Rectal smooth muscle tissue (tissue), 1 donor: ENCODE measurements at regions not wholly inside any gene's neighbourhood (a gene's known extent, or its start where the extent isn't known, plus 50 kb on each side); places are given as distances from the start of the nearest gene placed in this dataset.
"Not testable (repeated sequence)": the region's sequence is repeated elsewhere in the genome, so short reads cannot be mapped to it uniquely, and the experiment has no call there.

Experiments
- H3K27ac ChIP-seq: one replicate; pipeline ENCODE4 v1.7.0; 2013; ENCODE audit warnings: low read depth, low read length, inconsistent platforms
- H3K27me3 ChIP-seq: one replicate; pipeline ENCODE4 v1.7.0; 2013; ENCODE audit warnings: low read length; ENCODE audit not compliant: control insufficient read depth, insufficient read depth
- H3K36me3 ChIP-seq: one replicate; pipeline ENCODE4 v1.7.0; 2013; ENCODE audit warnings: low read length; ENCODE audit not compliant: control insufficient read depth, insufficient read depth
- H3K4me1 ChIP-seq: one replicate; pipeline ENCODE4 v1.7.0; 2013; ENCODE audit warnings: low read length; ENCODE audit not compliant: control insufficient read depth, insufficient read depth
- H3K4me3 ChIP-seq: one replicate; pipeline ENCODE4 v1.7.0; 2013; ENCODE audit warnings: low read length
- H3K9ac ChIP-seq: one replicate; pipeline ENCODE4 v1.7.0; 2013; ENCODE audit warnings: low read length

- no peaks in the 10 kb centered on the region for H3K27me3 ChIP-seq
- H3K4me3 ChIP-seq = no peak overlapping the region
- no peak overlapping the region for H3K27ac ChIP-seq
- no peak overlapping the region for H3K9ac ChIP-seq
- no peaks in the 10 kb centered on the region for H3K4me1 ChIP-seq
- H3K36me3 ChIP-seq = no peaks in the 10 kb centered on the region
Observed at GRCh38 chr5:84961193-84961592, 576.5 kb upstream of the EDIL3 start.

- Histone ChIP-seq H3K4me3 (no peak overlapping the region), H3K27ac (no peak overlapping the region), H3K27me3 (no peaks in the 10 kb centered on the region)
Observed at GRCh38 chr5:84961903-84962302, 577.2 kb upstream of the EDIL3 start.

GRCh38 chr5:84983093-84983492, 598.4 kb upstream of the EDIL3 start:
- no peak overlapping the region for H3K9ac ChIP-seq
- H3K27ac ChIP-seq = no peak overlapping the region
- no peaks in the 10 kb centered on the region for H3K36me3 ChIP-seq
- no peak overlapping the region for H3K4me3 ChIP-seq
- H3K4me1 ChIP-seq = no peaks in the 10 kb centered on the region
- H3K27me3 ChIP-seq = no peaks in the 10 kb centered on the region

More at GRCh38 chr5:84961903-84962302, 577.2 kb upstream of the EDIL3 start:
- Histone ChIP-seq H3K9ac (no peak overlapping the region), H3K4me1 (no peaks in the 10 kb centered on the region), H3K36me3 (no peaks in the 10 kb centered on the region)

DNA sequence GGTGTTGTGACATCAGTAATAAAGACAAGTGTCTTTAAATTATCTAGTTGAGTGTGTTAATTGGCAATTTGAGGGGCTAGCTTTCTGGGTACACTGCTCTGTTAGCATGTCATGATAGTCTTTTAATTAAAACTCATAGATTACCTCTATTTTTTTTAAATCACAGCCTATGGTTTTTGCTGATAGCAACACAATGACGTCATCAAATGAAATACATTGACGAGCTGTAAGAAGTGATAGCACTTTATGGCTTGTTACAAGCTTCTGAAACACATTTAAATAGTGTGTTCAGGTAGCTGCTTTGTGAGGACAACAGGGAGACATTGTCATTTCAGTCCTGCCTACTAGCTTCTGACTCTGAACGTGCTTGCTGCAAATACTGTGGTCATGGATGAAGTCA, 600.5 kb upstream of the EDIL3 start:
- H3K36me3 ChIP-seq = no peaks in the 10 kb centered on the region
- H3K4me1 ChIP-seq = no peaks in the 10 kb centered on the region
- H3K9ac ChIP-seq = no peak overlapping the region
- no peak overlapping the region for H3K4me3 ChIP-seq
- no peaks in the 10 kb centered on the region for H3K27me3 ChIP-seq
- H3K27ac ChIP-seq = no peak overlapping the region

GRCh38 chr5:84986688-84987087, 602.0 kb upstream of the EDIL3 start:
- H3K9ac ChIP-seq = no peak overlapping the region
- H3K27me3 ChIP-seq = no peaks in the 10 kb centered on the region
- no peak overlapping the region for H3K27ac ChIP-seq
- no peaks in the 10 kb centered on the region for H3K4me1 ChIP-seq
- no peaks in the 10 kb centered on the region for H3K36me3 ChIP-seq
- no peak overlapping the region for H3K4me3 ChIP-seq

DNA sequence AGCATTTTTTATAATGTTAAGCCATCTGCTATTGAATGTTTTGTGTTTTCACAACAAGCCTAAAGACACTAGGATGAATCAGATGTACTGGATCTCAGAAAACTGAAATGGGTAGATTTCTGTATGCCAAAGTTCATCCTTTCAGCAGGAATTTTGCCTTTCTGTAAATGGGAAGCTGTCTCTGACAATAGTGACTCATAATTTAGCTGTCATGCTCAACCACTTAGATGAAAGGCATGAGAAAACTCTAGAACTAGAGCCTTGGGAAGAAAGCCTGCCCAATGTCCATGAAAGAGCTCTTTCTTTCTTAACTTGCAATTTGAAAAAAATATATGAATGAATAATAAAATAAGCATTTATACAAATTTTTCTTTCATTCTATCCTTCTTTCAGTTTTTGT, 616.0 kb upstream of the EDIL3 start:
- Histone ChIP-seq H3K27me3 (no peaks in the 10 kb centered on the region), H3K27ac (no peak overlapping the region), H3K36me3 (no peaks in the 10 kb centered on the region), H3K4me1 (no peaks in the 10 kb centered on the region), H3K4me3 (no peak overlapping the region), H3K9ac (no peak overlapping the region)

DNA sequence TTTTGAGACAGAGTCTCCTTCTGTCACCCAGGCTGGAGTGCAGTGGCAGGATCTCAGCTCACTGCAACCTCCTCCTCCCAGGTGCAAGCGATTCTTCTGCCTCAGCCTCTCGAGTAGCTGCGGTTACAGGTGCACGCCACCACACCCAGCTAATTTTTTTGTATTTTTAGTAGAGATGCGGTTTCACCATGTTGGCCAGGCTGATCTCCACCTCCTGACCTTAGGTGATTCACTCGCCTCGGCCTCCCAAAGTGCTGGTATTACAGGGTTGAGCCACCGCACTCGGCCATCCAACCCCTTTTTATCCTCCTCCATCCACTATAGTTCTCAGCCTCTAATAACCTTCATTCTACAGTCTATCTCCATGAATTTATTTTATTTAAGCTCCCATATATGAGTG, 617.3 kb upstream of the EDIL3 start:
- not testable (repeated sequence) for H3K9ac ChIP-seq, H3K27ac ChIP-seq, H3K4me3 ChIP-seq, H3K36me3 ChIP-seq, H3K27me3 ChIP-seq, H3K4me1 ChIP-seq

DNA sequence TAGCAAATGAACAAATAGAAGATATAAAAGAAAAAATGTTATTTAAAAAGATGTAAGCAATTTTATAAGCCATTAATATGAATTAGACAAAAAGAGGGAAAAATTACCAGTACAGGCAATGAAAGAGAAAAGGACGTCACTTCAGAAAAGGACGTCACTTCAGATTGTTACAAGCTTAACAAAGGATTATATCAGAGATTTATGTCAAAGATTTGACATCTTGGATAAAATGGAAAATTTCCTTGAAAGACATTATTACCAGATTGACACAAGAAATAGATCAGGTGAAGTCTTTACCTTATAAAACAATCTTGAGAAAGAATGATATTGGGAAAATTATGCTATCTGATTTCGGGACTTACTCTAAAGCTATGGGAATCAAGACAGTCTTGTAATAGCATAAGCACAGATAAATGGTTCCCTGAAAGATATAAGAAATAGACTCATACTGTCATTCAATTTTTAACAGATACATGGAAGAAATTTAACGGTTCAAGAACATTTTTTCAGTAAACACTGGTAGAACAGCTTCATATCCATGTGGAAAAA, 625.4 kb upstream of the EDIL3 start:
- no peaks in the 10 kb centered on the region for H3K36me3 ChIP-seq
- H3K4me3 ChIP-seq = no peak overlapping the region
- H3K27me3 ChIP-seq = no peaks in the 10 kb centered on the region
- no peak overlapping the region for H3K27ac ChIP-seq
- H3K4me1 ChIP-seq = no peaks in the 10 kb centered on the region
- no peak overlapping the region for H3K9ac ChIP-seq

GRCh38 chr5:85017261-85017660, 632.6 kb upstream of the EDIL3 start:
- Histone ChIP-seq H3K27me3 (no peaks in the 10 kb centered on the region), H3K9ac (no peak overlapping the region), H3K4me1 (no peaks in the 10 kb centered on the region), H3K36me3 (no peaks in the 10 kb centered on the region), H3K27ac (no peak overlapping the region), H3K4me3 (no peak overlapping the region)

DNA sequence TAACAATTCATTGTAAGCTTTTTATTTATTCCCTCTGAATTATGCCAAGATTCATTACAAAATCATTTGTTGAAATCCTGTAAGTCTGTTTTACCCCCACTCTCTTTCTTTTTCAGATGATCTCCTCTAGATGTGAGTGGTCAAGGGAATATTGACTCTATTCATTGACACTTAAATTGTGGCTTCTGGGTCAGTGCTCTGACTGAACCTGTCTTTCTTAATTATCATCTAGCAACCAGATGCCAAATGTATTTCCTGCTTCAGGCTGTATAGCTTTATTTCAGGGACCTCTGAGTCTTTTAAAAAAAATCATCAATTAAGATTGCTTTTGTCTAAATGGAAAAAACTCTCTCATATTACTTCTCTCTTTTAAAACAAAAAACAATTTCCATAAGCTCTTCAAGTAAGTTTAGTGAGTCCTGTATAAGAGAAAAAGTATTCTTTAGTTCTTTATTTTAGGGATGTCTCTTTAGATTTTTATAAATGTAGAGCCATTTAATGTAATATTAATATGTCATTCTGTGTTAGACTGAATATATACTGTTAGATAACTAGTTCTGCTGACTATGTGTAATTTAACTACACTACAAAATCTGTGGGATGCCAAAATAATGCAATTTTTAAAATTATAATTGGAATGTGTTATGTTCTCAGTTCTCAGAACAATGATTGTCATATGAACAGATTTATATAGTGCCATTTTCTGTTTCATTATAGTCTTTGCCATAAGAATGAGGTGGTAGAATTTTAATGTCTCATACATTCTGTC, 645.8 kb upstream of the EDIL3 start:
- Histone ChIP-seq H3K27me3 (no peaks in the 10 kb centered on the region), H3K4me3 (no peak overlapping the region), H3K27ac (no peak overlapping the region), H3K36me3 (no peaks in the 10 kb centered on the region), H3K9ac (no peak overlapping the region), H3K4me1 (no peaks in the 10 kb centered on the region)

GRCh38 chr5:85049020-85049419, 664.3 kb upstream of the EDIL3 start:
- Histone ChIP-seq H3K36me3 (no peaks in the 10 kb centered on the region), H3K9ac (no peak overlapping the region), H3K4me1 (no peaks in the 10 kb centered on the region), H3K27ac (no peak overlapping the region), H3K27me3 (no peaks in the 10 kb centered on the region), H3K4me3 (no peak overlapping the region)

GRCh38 chr5:85052826-85053225, 668.1 kb upstream of the EDIL3 start:
- Histone ChIP-seq H3K9ac (no peak overlapping the region), H3K27ac (no peak overlapping the region)

More at GRCh38 chr5:85052826-85053225, 668.1 kb upstream of the EDIL3 start:
- Histone ChIP-seq H3K4me3 (no peak overlapping the region), H3K27me3 (no peaks in the 10 kb centered on the region), H3K4me1 (no peaks in the 10 kb centered on the region), H3K36me3 (no peaks in the 10 kb centered on the region)
